A673 (cell line): ENCODE measurements at regions not wholly inside any gene's neighbourhood (a gene's known extent, or its start where the extent isn't known, plus 50 kb on each side); places are given as distances from the start of the nearest gene placed in this dataset.

Experiments used
- CTCF ChIP-seq: fragments of 300-800, 200-600 bp; sonication (generic); conservative IDR thresholded peaks from 2 replicates; pipeline ENCODE4 v1.5.1; 2017; ENCODE audit warnings: low read depth, mild to moderate bottlenecking, antibody characterized with exemption, low read length, moderate library complexity, mixed read lengths
- EZH2 ChIP-seq: fragments of 200-600 bp; sonication (generic); IDR thresholded peaks from 2 replicates; pipeline ENCODE4 v1.6.1; 2017; ENCODE audit warnings: borderline replicate concordance, low read depth, mild to moderate bottlenecking, mixed read lengths, antibody characterized with exemption, low read length; ENCODE audit not compliant: poor library complexity, severe bottlenecking

GRCh38 chr1:200230671-200231070 lies 179.2 kb downstream of the ZNF281 start:
- no peak for TF ChIP-seq CTCF
- TF ChIP-seq EZH2: no peak
